CD4-positive, CD25-positive, alpha-beta regulatory T cell (primary cell): ENCODE measurements at regions not wholly inside any gene's neighbourhood (a gene's known extent, or its start where the extent isn't known, plus 50 kb on each side); places are given as distances from the start of the nearest gene placed in this dataset.

Experiments
- ATAC-seq, 2 donors: fragments of 150-1000 bp; cut with Tn5 transposase; one replicate each; pipeline ENCODE4 v1.10.0; 2021; ENCODE audit warnings: low read depth in 2 of 2, moderate number of reproducible peaks in 2 of 2, moderate library complexity in 1 of 2
- DNase-seq, 3 donors: peaks; one replicate each; pipeline versions ENCODE4 v3.0.0 to v3.0.0-alpha.2; 2012 to 2022; ENCODE audit warnings: mixed read lengths in 1 of 3
- H3K27ac ChIP-seq: one replicate; pipeline ENCODE4 v1.7.0; 2013; ENCODE audit warnings: mild to moderate bottlenecking, low read length; ENCODE audit not compliant: insufficient read depth, poor library complexity, severe bottlenecking
- H3K27me3 ChIP-seq: one replicate; pipeline ENCODE4 v1.7.0; 2013; ENCODE audit warnings: low read length; ENCODE audit not compliant: control insufficient read depth, insufficient read depth
- H3K36me3 ChIP-seq: one replicate; pipeline ENCODE4 v1.7.0; 2013; ENCODE audit warnings: mild to moderate bottlenecking, low read length, moderate library complexity; ENCODE audit not compliant: control insufficient read depth, insufficient read depth
- H3K4me1 ChIP-seq: 2 replicates; pipeline ENCODE4 v1.7.0; 2013; ENCODE audit warnings: mild to moderate bottlenecking, low read length; ENCODE audit not compliant: insufficient read depth, control insufficient read depth, poor library complexity, severe bottlenecking
- H3K4me3 ChIP-seq: one replicate; pipeline ENCODE4 v1.7.0; 2013; ENCODE audit warnings: low read depth, mild to moderate bottlenecking, low read length, moderate library complexity
- H3K9me3 ChIP-seq, 2 experiments: 1 replicate in 1 of 2; 2 replicates in 1 of 2; pipeline ENCODE4 v1.7.0; 2013; ENCODE audit warnings: low read length in 2 of 2, mild to moderate bottlenecking in 1 of 2, moderate library complexity in 1 of 2; ENCODE audit not compliant: control insufficient read depth in 2 of 2
- H3K27ac Mint-ChIP-seq, 3 donors: one replicate each; pipeline ENCODE4 v1.8.0; 2020 to 2022; ENCODE audit warnings: mild to moderate bottlenecking in 3 of 3, mixed read lengths in 3 of 3, moderate library complexity in 2 of 3
- H3K27me3 Mint-ChIP-seq: one replicate; pipeline ENCODE4 v1.8.0; 2022; ENCODE audit warnings: mild to moderate bottlenecking, mixed read lengths
- H3K36me3 Mint-ChIP-seq: one replicate; pipeline ENCODE4 v1.8.0; 2020; ENCODE audit warnings: mixed read lengths
- H3K4me1 Mint-ChIP-seq, 4 donors: one replicate each; pipeline ENCODE4 v1.8.0; 2020 to 2022; ENCODE audit warnings: mixed read lengths in 4 of 4, mild to moderate bottlenecking in 1 of 4
- H3K4me3 Mint-ChIP-seq, 4 donors: one replicate each; pipeline ENCODE4 v1.8.0; 2020 to 2022; ENCODE audit warnings: mild to moderate bottlenecking in 4 of 4, mixed read lengths in 4 of 4, moderate library complexity in 3 of 4
- H3K9me3 Mint-ChIP-seq, 7 donors: one replicate each; pipeline ENCODE4 v1.8.0; 2020 to 2022; ENCODE audit warnings: mixed read lengths in 7 of 7, mild to moderate bottlenecking in 3 of 7, moderate library complexity in 2 of 7

- DNase-seq (no peak), ATAC-seq (no peak)
- no peak overlapping the region for H3K27ac Mint-ChIP-seq
- H3K9me3 Mint-ChIP-seq = peaks cover 0 to 16% (median 2%) of the 10 kb centered on the region in 7 donors
- H3K36me3 ChIP-seq = no peaks in the 10 kb centered on the region
- no peaks in the 10 kb centered on the region for H3K4me1 ChIP-seq
- no peaks in the 10 kb centered on the region for H3K9me3 ChIP-seq
- no peak overlapping the region for H3K4me3 Mint-ChIP-seq
- no peaks in the 10 kb centered on the region for H3K36me3 Mint-ChIP-seq
- H3K27ac ChIP-seq = no peak overlapping the region
- no peaks in the 10 kb centered on the region for H3K27me3 ChIP-seq
- H3K4me3 ChIP-seq = no peak overlapping the region
- no peaks in the 10 kb centered on the region for H3K4me1 Mint-ChIP-seq
- no peaks in the 10 kb centered on the region for H3K27me3 Mint-ChIP-seq
These were observed 161.4 kb upstream of the AHI1 start for GRCh38 chr6:135658916-135659315.

GRCh38 chr6:135664527-135664926, 167.0 kb upstream of the AHI1 start:
- Mint-ChIP-seq H3K4me3 (no peak overlapping the region), H3K27ac (no peak overlapping the region), H3K4me1 (no peaks in the 10 kb centered on the region), H3K36me3 (no peaks in the 10 kb centered on the region), H3K27me3 (peaks cover 6% of the 10 kb centered on the region), H3K9me3 (peaks cover 0 to 4% (median 0%) of the 10 kb centered on the region in 7 donors)
- Histone ChIP-seq H3K36me3 (no peaks in the 10 kb centered on the region), H3K27ac (no peak overlapping the region), H3K4me3 (no peak overlapping the region), H3K4me1 (no peaks in the 10 kb centered on the region), H3K27me3 (no peaks in the 10 kb centered on the region), H3K9me3 (no peaks in the 10 kb centered on the region)
- DNase-seq (no peak), ATAC-seq (no peak)

GRCh38 chr6:135665935-135666334, 168.4 kb upstream of the AHI1 start:
- H3K27ac Mint-ChIP-seq = no peak overlapping the region
- Histone ChIP-seq H3K9me3 (no peaks in the 10 kb centered on the region), H3K36me3 (no peaks in the 10 kb centered on the region), H3K27me3 (no peaks in the 10 kb centered on the region), H3K4me3 (no peak overlapping the region), H3K27ac (no peak overlapping the region), H3K4me1 (no peaks in the 10 kb centered on the region)
- H3K4me3 Mint-ChIP-seq = no peak overlapping the region
- H3K4me1 Mint-ChIP-seq = no peaks in the 10 kb centered on the region
- DNase-seq (no peak), ATAC-seq (no peak)
- peaks cover 0 to 4% (median 0%) of the 10 kb centered on the region in 7 donors for H3K9me3 Mint-ChIP-seq
- H3K27me3 Mint-ChIP-seq = peaks cover 6% of the 10 kb centered on the region
- no peaks in the 10 kb centered on the region for H3K36me3 Mint-ChIP-seq

- no peak for ATAC-seq
These were observed 170.3 kb upstream of the AHI1 start for GRCh38 chr6:135667691-135668455.

GRCh38 chr6:135672256-135672655, 174.7 kb upstream of the AHI1 start:
- Histone ChIP-seq H3K4me1 (no peaks in the 10 kb centered on the region), H3K27me3 (no peaks in the 10 kb centered on the region), H3K4me3 (no peak overlapping the region), H3K36me3 (no peaks in the 10 kb centered on the region), H3K27ac (no peak overlapping the region), H3K9me3 (no peaks in the 10 kb centered on the region)
- no peaks in the 10 kb centered on the region for H3K36me3 Mint-ChIP-seq
- no peak overlapping the region for H3K27ac Mint-ChIP-seq
- H3K4me3 Mint-ChIP-seq = no peak overlapping the region
- no peaks in the 10 kb centered on the region for H3K4me1 Mint-ChIP-seq
- no peak for ATAC-seq
- no peak for DNase-seq
- H3K27me3 Mint-ChIP-seq = peaks cover 1% of the 10 kb centered on the region
- H3K9me3 Mint-ChIP-seq = peaks cover 0 to 2% (median 0%) of the 10 kb centered on the region in 7 donors

More at GRCh38 chr6:135667691-135668455, 170.3 kb upstream of the AHI1 start:
- Mint-ChIP-seq H3K36me3 (no peaks in the 10 kb centered on the region), H3K4me1 (no peaks in the 10 kb centered on the region), H3K27me3 (peaks cover 6% of the 10 kb centered on the region), H3K9me3 (peaks cover 0 to 4% (median 0%) of the 10 kb centered on the region in 7 donors), H3K27ac (no peak overlapping the region), H3K4me3 (no peak overlapping the region)
- no peaks in the 10 kb centered on the region for H3K36me3 ChIP-seq
- no peaks in the 10 kb centered on the region for H3K27me3 ChIP-seq
- no peak overlapping the region for H3K4me3 ChIP-seq
- no peaks in the 10 kb centered on the region for H3K4me1 ChIP-seq
- DNase-seq = no peak
- H3K9me3 ChIP-seq = no peaks in the 10 kb centered on the region
- H3K27ac ChIP-seq = no peak overlapping the region

GRCh38 chr6:135673501-135674309, 176.2 kb upstream of the AHI1 start:
- no peak for ATAC-seq

GRCh38 chr6:135675026-135675425, 176.5 kb upstream of the PDE7B start:
- ATAC-seq = no peak
- no peak overlapping the region for H3K4me3 ChIP-seq

More at GRCh38 chr6:135673501-135674309, 176.2 kb upstream of the AHI1 start:
- no peak overlapping the region for H3K27ac Mint-ChIP-seq
- no peaks in the 10 kb centered on the region for H3K4me1 Mint-ChIP-seq
- Histone ChIP-seq H3K36me3 (no peaks in the 10 kb centered on the region), H3K27me3 (no peaks in the 10 kb centered on the region), H3K9me3 (no peaks in the 10 kb centered on the region), H3K4me1 (no peaks in the 10 kb centered on the region), H3K27ac (no peak overlapping the region), H3K4me3 (no peak overlapping the region)
- H3K9me3 Mint-ChIP-seq = peaks cover 0 to 2% (median 0%) of the 10 kb centered on the region in 7 donors
- peaks cover 3% of the 10 kb centered on the region for H3K27me3 Mint-ChIP-seq
- no peak overlapping the region for H3K4me3 Mint-ChIP-seq
- H3K36me3 Mint-ChIP-seq = no peaks in the 10 kb centered on the region
- DNase-seq = no peak

More at GRCh38 chr6:135675026-135675425, 176.5 kb upstream of the PDE7B start:
- Histone ChIP-seq H3K27ac (no peak overlapping the region), H3K4me1 (no peaks in the 10 kb centered on the region), H3K27me3 (no peaks in the 10 kb centered on the region), H3K36me3 (no peaks in the 10 kb centered on the region), H3K9me3 (no peaks in the 10 kb centered on the region)
- H3K27ac Mint-ChIP-seq = no peak overlapping the region
- H3K4me3 Mint-ChIP-seq = no peak overlapping the region
- DNase-seq = no peak
- no peaks in the 10 kb centered on the region for H3K36me3 Mint-ChIP-seq
- peaks cover 4% of the 10 kb centered on the region for H3K27me3 Mint-ChIP-seq
- no peaks in the 10 kb centered on the region for H3K4me1 Mint-ChIP-seq
- H3K9me3 Mint-ChIP-seq = peaks cover 0 to 2% (median 0%) of the 10 kb centered on the region in 7 donors
